Mesenchymal stem cell (in vitro differentiated cells and primary cell): ENCODE measurements at regions not wholly inside any gene's neighbourhood (a gene's known extent, or its start where the extent isn't known, plus 50 kb on each side); places are given as distances from the start of the nearest gene placed in this dataset.

Experiments
- DNase-seq: peaks from one replicate; pipeline ENCODE4 v3.0.0-alpha.2; 2013
- H2AFZ ChIP-seq: one replicate; pipeline ENCODE4 v1.6.1; 2013; ENCODE audit warnings: low read depth, mild to moderate bottlenecking, control low read depth, inconsistent platforms, low read length, moderate library complexity
- H2AK5ac ChIP-seq: 2 replicates; pipeline ENCODE4 v1.6.1; 2013; ENCODE audit warnings: low read length, moderate library complexity, mild to moderate bottlenecking, inconsistent platforms; ENCODE audit not compliant: severe bottlenecking
- H2BK120ac ChIP-seq: one replicate; pipeline ENCODE4 v1.6.1; 2013; ENCODE audit warnings: low read depth, mild to moderate bottlenecking, inconsistent platforms, low read length, moderate library complexity
- H2BK12ac ChIP-seq, 2 experiments: one replicate each; pipeline ENCODE4 v1.6.1; 2013; ENCODE audit warnings: inconsistent platforms in 2 of 2, low read length in 2 of 2, mild to moderate bottlenecking in 2 of 2, moderate library complexity in 2 of 2, control low read depth in 1 of 2
- H2BK15ac ChIP-seq: one replicate; pipeline ENCODE4 v1.6.1; 2013; ENCODE audit warnings: mild to moderate bottlenecking, low read depth, inconsistent platforms; ENCODE audit not compliant: poor library complexity, severe bottlenecking
- H2BK5ac ChIP-seq: 2 replicates; pipeline ENCODE4 v1.6.1; 2013; ENCODE audit warnings: low read depth, mild to moderate bottlenecking, low read length, control low read depth, inconsistent platforms; ENCODE audit not compliant: poor library complexity, severe bottlenecking
- H3K14ac ChIP-seq, 2 experiments: one replicate each; pipeline ENCODE4 v1.6.1; 2013; ENCODE audit warnings: inconsistent platforms in 2 of 2, low read length in 2 of 2, control low read depth in 1 of 2, mild to moderate bottlenecking in 1 of 2, moderate library complexity in 1 of 2
- H3K18ac ChIP-seq, 2 experiments: one replicate each; pipeline ENCODE4 v1.6.1; 2013; ENCODE audit warnings: inconsistent platforms in 2 of 2, low read length in 2 of 2, control low read depth in 1 of 2, low read depth in 1 of 2, mild to moderate bottlenecking in 1 of 2
- H3K23ac ChIP-seq, 2 experiments: one replicate each; pipeline ENCODE4 v1.6.1; 2013; ENCODE audit warnings: inconsistent platforms in 2 of 2, low read length in 2 of 2, mild to moderate bottlenecking in 2 of 2, moderate library complexity in 2 of 2, control low read depth in 1 of 2
- H3K27ac ChIP-seq: 2 replicates; pipeline ENCODE4 v1.5.1; 2013; ENCODE audit warnings: mild to moderate bottlenecking, moderate library complexity, low read length, control low read depth, inconsistent platforms; ENCODE audit not compliant: poor library complexity, severe bottlenecking
- H3K27me3 ChIP-seq, 2 experiments: 2 replicates each; pipeline versions ENCODE4 v1.6.1 to v1.7.0; 2013; ENCODE audit warnings: low read length in 2 of 2, mild to moderate bottlenecking in 2 of 2, moderate library complexity in 2 of 2, control low read depth in 1 of 2, inconsistent platforms in 1 of 2; ENCODE audit not compliant: control insufficient read depth in 1 of 2, insufficient read depth in 1 of 2
- H3K36me3 ChIP-seq, 2 experiments: 2 replicates each; pipeline versions ENCODE4 v1.6.1 to v1.7.0; 2013; ENCODE audit warnings: low read length in 2 of 2, control low read depth in 1 of 2, inconsistent platforms in 1 of 2, low read depth in 1 of 2, mild to moderate bottlenecking in 1 of 2; ENCODE audit not compliant: insufficient read depth in 2 of 2, control insufficient read depth in 1 of 2
- H3K4ac ChIP-seq, 2 experiments: one replicate each; pipeline ENCODE4 v1.6.1; 2013; ENCODE audit warnings: inconsistent platforms in 2 of 2, low read length in 2 of 2, mild to moderate bottlenecking in 2 of 2, moderate library complexity in 2 of 2, control low read depth in 1 of 2, low read depth in 1 of 2
- H3K4me1 ChIP-seq: 2 replicates; pipeline ENCODE4 v1.6.1; 2013; ENCODE audit warnings: low read depth, low read length, control low read depth; ENCODE audit not compliant: control insufficient read depth, insufficient read depth
- H3K4me2 ChIP-seq: 2 replicates; pipeline ENCODE4 v1.6.1; 2013; ENCODE audit warnings: low read length, mild to moderate bottlenecking, inconsistent platforms; ENCODE audit not compliant: poor library complexity, severe bottlenecking
- H3K4me3 ChIP-seq, 2 experiments: 2 replicates each; pipeline versions ENCODE4 v1.5.1 to v1.7.0; 2013; ENCODE audit warnings: low read length in 2 of 2, mild to moderate bottlenecking in 2 of 2, control low read depth in 1 of 2, low read depth in 1 of 2; ENCODE audit not compliant: insufficient read depth in 1 of 2
- H3K79me1 ChIP-seq: replicated peaks from 2 replicates; pipeline ENCODE4 v1.6.1; 2013; ENCODE audit warnings: mild to moderate bottlenecking, control low read depth, low read length, inconsistent platforms; ENCODE audit not compliant: poor library complexity, severe bottlenecking
- H3K9ac ChIP-seq: 2 replicates; pipeline ENCODE4 v1.7.0; 2013; ENCODE audit warnings: mild to moderate bottlenecking, low read length, moderate library complexity
- H3K9me3 ChIP-seq: 2 replicates; pipeline ENCODE4 v1.7.0; 2013; ENCODE audit warnings: mild to moderate bottlenecking, low read length; ENCODE audit not compliant: control insufficient read depth
- H4K8ac ChIP-seq: one replicate; pipeline ENCODE4 v1.6.1; 2013; ENCODE audit warnings: inconsistent platforms, mild to moderate bottlenecking, low read length, moderate library complexity
- H4K91ac ChIP-seq: one replicate; pipeline ENCODE4 v1.6.1; 2013; ENCODE audit warnings: mild to moderate bottlenecking, low read length, inconsistent platforms
- WGBS: methylation state at CpG from one replicate; pipeline ENCODE4 v1.1.7; 2013; ENCODE audit warnings: mixed read lengths; 5-methylcytosine and 5-hydroxymethylcytosine counted together

GRCh38 chr3:162072656-162073164 lies 576.1 kb downstream of the OTOL1 start:
- no peak overlapping the region for H4K91ac ChIP-seq
- H3K79me1 ChIP-seq: no peaks in the 10 kb centered on the region
- no peaks in the 10 kb centered on the region for H3K9me3 ChIP-seq
- no peak overlapping the region for H2AK5ac ChIP-seq
- no peak for DNase-seq
- no peaks in the 10 kb centered on the region for H3K27me3 ChIP-seq
- H3K9ac ChIP-seq: no peak overlapping the region
- H2BK120ac ChIP-seq: no peak overlapping the region
- no peak overlapping the region for H2BK5ac ChIP-seq
- H4K8ac ChIP-seq: no peak overlapping the region
- no peak overlapping the region for H2AFZ ChIP-seq
- no peaks in the 10 kb centered on the region for H3K4me1 ChIP-seq
- no peak overlapping the region for H2BK12ac ChIP-seq
- no peak overlapping the region for H3K4me3 ChIP-seq
- no peak overlapping the region for H3K4me2 ChIP-seq
- H3K36me3 ChIP-seq: no peaks in the 10 kb centered on the region
- no peak overlapping the region for H3K4ac ChIP-seq
- H3K14ac ChIP-seq: no peak overlapping the region
- no peak overlapping the region for H2BK15ac ChIP-seq
- H3K27ac ChIP-seq: no peak overlapping the region
- 75% methylated on average over 2 of the region's 2 CpGs for WGBS
- H3K18ac ChIP-seq: no peak overlapping the region
- H3K23ac ChIP-seq: no peak overlapping the region

- Histone ChIP-seq H2BK120ac (no peak overlapping the region), H3K36me3 (no peaks in the 10 kb centered on the region), H3K9me3 (no peaks in the 10 kb centered on the region), H3K23ac (no peak overlapping the region), H4K8ac (no peak overlapping the region), H4K91ac (no peak overlapping the region), H3K18ac (no peak overlapping the region), H3K4me2 (no peak overlapping the region), H3K4me3 (no peak overlapping the region), H3K27ac (no peak overlapping the region), H2AK5ac (no peak overlapping the region), H2BK5ac (no peak overlapping the region), H3K79me1 (no peaks in the 10 kb centered on the region), H3K9ac (no peak overlapping the region), H2AFZ (no peak overlapping the region), H2BK15ac (no peak overlapping the region), H3K4ac (no peak overlapping the region), H3K4me1 (no peaks in the 10 kb centered on the region), H3K27me3 (no peaks in the 10 kb centered on the region), H2BK12ac (no peak overlapping the region), H3K14ac (no peak overlapping the region)
- no peak for DNase-seq
- 82% methylated on average over 2 of the region's 4 CpGs for WGBS
Observed at GRCh38 chr3:162073422-162073975, 576.9 kb downstream of the OTOL1 start.

GRCh38 chr3:162077108-162077507 lies 580.5 kb downstream of the OTOL1 start:
- H3K4ac ChIP-seq: no peak overlapping the region
- no peak overlapping the region for H3K14ac ChIP-seq
- DNase-seq: no peak
- H4K8ac ChIP-seq: no peak overlapping the region
- H3K36me3 ChIP-seq: no peaks in the 10 kb centered on the region
- H2BK15ac ChIP-seq: no peak overlapping the region
- WGBS: 100% methylated on average over 3 of the region's 3 CpGs
- H3K4me2 ChIP-seq: no peak overlapping the region
- H3K27me3 ChIP-seq: no peaks in the 10 kb centered on the region
- no peak overlapping the region for H3K4me3 ChIP-seq
- no peak overlapping the region for H4K91ac ChIP-seq
- no peaks in the 10 kb centered on the region for H3K9me3 ChIP-seq
- no peak overlapping the region for H2BK12ac ChIP-seq
- H2BK5ac ChIP-seq: no peak overlapping the region
- H2AK5ac ChIP-seq: no peak overlapping the region
- H3K23ac ChIP-seq: no peak overlapping the region
- H2AFZ ChIP-seq: no peak overlapping the region
- H2BK120ac ChIP-seq: no peak overlapping the region
- H3K9ac ChIP-seq: no peak overlapping the region
- H3K27ac ChIP-seq: no peak overlapping the region
- H3K18ac ChIP-seq: no peak overlapping the region
- no peaks in the 10 kb centered on the region for H3K4me1 ChIP-seq
- no peaks in the 10 kb centered on the region for H3K79me1 ChIP-seq

- Histone ChIP-seq H3K4me1 (no peaks in the 10 kb centered on the region), H2BK15ac (no peak overlapping the region), H4K8ac (no peak overlapping the region), H2BK5ac (no peak overlapping the region), H3K4ac (no peak overlapping the region), H3K4me3 (no peak overlapping the region), H3K9ac (no peak overlapping the region), H3K18ac (no peak overlapping the region), H3K23ac (no peak overlapping the region), H3K36me3 (no peaks in the 10 kb centered on the region), H2AFZ (no peak overlapping the region), H3K4me2 (no peak overlapping the region), H3K14ac (no peak overlapping the region), H4K91ac (no peak overlapping the region), H2AK5ac (no peak overlapping the region), H3K27ac (no peak overlapping the region), H2BK120ac (no peak overlapping the region), H3K79me1 (no peaks in the 10 kb centered on the region), H3K27me3 (no peaks in the 10 kb centered on the region), H2BK12ac (no peak overlapping the region), H3K9me3 (no peaks in the 10 kb centered on the region)
- WGBS: 65% methylated on average over 4 of the region's 5 CpGs
- peak; percentile 8 for DNase-seq
Observed at GRCh38 chr3:162082516-162082915, 585.9 kb downstream of the OTOL1 start.
